ENCODE measurements at regions not wholly inside any gene's neighbourhood (a gene's known extent, or its start where the extent isn't known, plus 50 kb on each side); places are given as distances from the start of the nearest gene placed in this dataset.

GRCh38 chr3:3927198-3927597, 128.0 kb downstream of the LRRN1 start:
- dilution Hi-C loops (cut with MboI; ENCODE audit: extremely low pct_ligation_motif_present, low sequenced_read_pairs) = no loop called here
- TF ChIP-seq JUN (IDR thresholded peaks at IDR 0.05; ENCODE audit: borderline replicate concordance, insufficient read depth, insufficient read length, low read depth) (no peak), EZH2 (IDR thresholded peaks at IDR 0.05; ENCODE audit: borderline replicate concordance, low read depth, low read length, severe bottlenecking) (no peak), CTCF (IDR thresholded peaks at IDR 0.05; ENCODE audit: extremely low read depth in 1 of 2, insufficient read depth in 1 of 2, low read depth in 1 of 2, low read length in 2 of 2) (no peak), GATA2 (IDR thresholded peaks at IDR 0.05; ENCODE audit: insufficient read depth, insufficient read length, low read depth, low read length) (no peak), POLR2A (IDR thresholded peaks at IDR 0.05; ENCODE audit: low read depth, low read length) (no peak), POLR2AphosphoS5 (IDR thresholded peaks at IDR 0.05; ENCODE audit: insufficient read depth, low read depth, low read length) (no peak), MAX (IDR thresholded peaks at IDR 0.05; ENCODE audit: insufficient read depth, insufficient read length) (no peak), MYC (IDR thresholded peaks at IDR 0.05; ENCODE audit: low read depth, low read length) (no peak), FOS (IDR thresholded peaks at IDR 0.05; ENCODE audit: borderline replicate concordance, insufficient read depth, low read length) (no peak)
- Histone ChIP-seq H2AFZ (ENCODE audit: low read depth, low read length) (no peak overlapping the region), H3K9me1 (replicated peaks; ENCODE audit: control insufficient read depth, extremely low read depth, insufficient read depth, low read length) (no peaks in the 10 kb centered on the region), H3K4me1 (ENCODE audit: control insufficient read depth, extremely low read depth, insufficient read depth, low read length) (no peaks in the 10 kb centered on the region), H3K36me3 (ENCODE audit: control insufficient read depth in 2 of 2, extremely low read depth in 1 of 2, insufficient read depth in 2 of 2, low read length in 2 of 2) (no peaks in the 10 kb centered on the region), H3K4me2 (ENCODE audit: insufficient read depth, low read length) (no peak overlapping the region), H3K27ac (ENCODE audit: insufficient read depth, low read depth, low read length) (no peak overlapping the region), H3K9me3 (replicated peaks; ENCODE audit: control insufficient read depth, insufficient read depth, low read length) (peaks cover 8% of the 10 kb centered on the region), H3K4me3 (replicated peaks in 1 of 3; ENCODE audit: insufficient read depth in 1 of 3, low read depth in 1 of 3, low read length in 3 of 3) (no peak overlapping the region), H3K79me2 (ENCODE audit: control insufficient read depth, insufficient read depth, low read length) (no peaks in the 10 kb centered on the region), H3K9ac (replicated peaks; ENCODE audit: extremely low read depth, insufficient read depth, low read length) (no peak overlapping the region), H3K27me3 (ENCODE audit: control insufficient read depth in 2 of 2, insufficient read depth in 2 of 2, low read length in 2 of 2) (no peaks in the 10 kb centered on the region), H4K20me1 (replicated peaks; ENCODE audit: control insufficient read depth, extremely low read depth, insufficient read depth, low read length) (no peaks in the 10 kb centered on the region)
- ChIA-PET POLR2A (no interaction called here), CTCF (no interaction called here)
- intact Hi-C loops (cut with micrococcal nuclease) = no loop called here
- FAIRE-seq = no peak
- no TSS peak for BruUV-seq (replicated peaks)
- DNase-seq (ENCODE audit: low read depth, low spot score) = no peak
